ENCODE measurements at regions not wholly inside any gene's neighbourhood (a gene's known extent, or its start where the extent isn't known, plus 50 kb on each side); places are given as distances from the start of the nearest gene placed in this dataset.

DNA sequence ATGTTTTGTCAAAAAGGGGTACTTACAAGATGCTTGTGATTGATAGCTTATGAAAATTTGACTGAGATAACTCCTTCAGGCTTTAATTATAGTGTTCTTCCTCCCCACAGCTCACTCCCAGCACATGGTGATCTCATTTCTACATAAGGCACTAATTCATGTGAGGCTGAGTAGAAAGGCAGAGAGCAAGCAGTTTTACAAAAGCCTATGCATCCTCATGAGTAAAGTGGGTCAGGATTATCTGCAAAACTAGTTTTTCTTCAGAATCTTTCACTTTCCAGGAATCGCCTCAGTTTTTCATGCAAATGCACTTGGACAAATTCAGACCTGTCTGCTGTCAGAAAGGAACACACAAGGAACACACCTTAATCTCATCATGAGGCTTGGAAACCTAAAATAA, 92.1 kb upstream of the FBN2 start:
- WGBS (ENCODE audit: missing lambda C conversion rate): 45% methylated on average over 1 of the region's 1 CpG
- no peak overlapping the region for H3K4me2 ChIP-seq
- ChIA-PET CTCF (no interaction called here), POLR2A (no interaction called here)
- DNase-seq (ENCODE audit: low read depth in 1 of 2, low spot score in 1 of 2) (no peak), ATAC-seq (no peak), FAIRE-seq (no peak)
- H3K9me3 ChIP-seq: no peaks in the 10 kb centered on the region
- no peak for TF ChIP-seq FOSB (CRISPR knock-in tag; IDR thresholded peaks at IDR 0.05)
- TF ChIP-seq RCOR1 (IDR thresholded peaks at IDR 0.05; ENCODE audit: low read depth, low read length): no peak
- no peak for TF ChIP-seq HOXB5 (CRISPR knock-in tag; IDR thresholded peaks at IDR 0.05)
- no peak for TF ChIP-seq SMC3 (IDR thresholded peaks at IDR 0.05)
- TF ChIP-seq GATA3 (IDR thresholded peaks at IDR 0.05; ENCODE audit: borderline replicate concordance): no peak
- TF ChIP-seq, protein P1, sequence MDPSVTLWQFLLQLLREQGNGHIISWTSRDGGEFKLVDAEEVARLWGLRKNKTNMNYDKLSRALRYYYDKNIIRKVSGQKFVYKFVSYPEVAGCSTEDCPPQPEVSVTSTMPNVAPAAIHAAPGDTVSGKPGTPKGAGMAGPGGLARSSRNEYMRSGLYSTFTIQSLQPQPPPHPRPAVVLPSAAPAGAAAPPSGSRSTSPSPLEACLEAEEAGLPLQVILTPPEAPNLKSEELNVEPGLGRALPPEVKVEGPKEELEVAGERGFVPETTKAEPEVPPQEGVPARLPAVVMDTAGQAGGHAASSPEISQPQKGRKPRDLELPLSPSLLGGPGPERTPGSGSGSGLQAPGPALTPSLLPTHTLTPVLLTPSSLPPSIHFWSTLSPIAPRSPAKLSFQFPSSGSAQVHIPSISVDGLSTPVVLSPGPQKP (IDR thresholded peaks at IDR 0.05; ENCODE audit: low read depth, low read length): no peak
- no peak for TF ChIP-seq KDM5A (IDR thresholded peaks at IDR 0.05)
- TF ChIP-seq ZSCAN20 (CRISPR knock-in tag; IDR thresholded peaks at IDR 0.05): no peak
- no peak for TF ChIP-seq POLR2AphosphoS2 (conservative IDR thresholded peaks at IDR 0.05; ENCODE audit: low read length)
- TF ChIP-seq, protein P2, sequence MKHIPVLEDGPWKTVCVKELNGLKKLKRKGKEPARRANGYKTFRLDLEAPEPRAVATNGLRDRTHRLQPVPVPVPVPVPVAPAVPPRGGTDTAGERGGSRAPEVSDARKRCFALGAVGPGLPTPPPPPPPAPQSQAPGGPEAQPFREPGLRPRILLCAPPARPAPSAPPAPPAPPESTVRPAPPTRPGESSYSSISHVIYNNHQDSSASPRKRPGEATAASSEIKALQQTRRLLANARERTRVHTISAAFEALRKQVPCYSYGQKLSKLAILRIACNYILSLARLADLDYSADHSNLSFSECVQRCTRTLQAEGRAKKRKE (CRISPR knock-in tag; IDR thresholded peaks at IDR 0.05; ENCODE audit: low read depth): no peak
- no peak for TF ChIP-seq CHD4 (IDR thresholded peaks at IDR 0.05; ENCODE audit: borderline replicate concordance)
- TF ChIP-seq, protein P3, sequence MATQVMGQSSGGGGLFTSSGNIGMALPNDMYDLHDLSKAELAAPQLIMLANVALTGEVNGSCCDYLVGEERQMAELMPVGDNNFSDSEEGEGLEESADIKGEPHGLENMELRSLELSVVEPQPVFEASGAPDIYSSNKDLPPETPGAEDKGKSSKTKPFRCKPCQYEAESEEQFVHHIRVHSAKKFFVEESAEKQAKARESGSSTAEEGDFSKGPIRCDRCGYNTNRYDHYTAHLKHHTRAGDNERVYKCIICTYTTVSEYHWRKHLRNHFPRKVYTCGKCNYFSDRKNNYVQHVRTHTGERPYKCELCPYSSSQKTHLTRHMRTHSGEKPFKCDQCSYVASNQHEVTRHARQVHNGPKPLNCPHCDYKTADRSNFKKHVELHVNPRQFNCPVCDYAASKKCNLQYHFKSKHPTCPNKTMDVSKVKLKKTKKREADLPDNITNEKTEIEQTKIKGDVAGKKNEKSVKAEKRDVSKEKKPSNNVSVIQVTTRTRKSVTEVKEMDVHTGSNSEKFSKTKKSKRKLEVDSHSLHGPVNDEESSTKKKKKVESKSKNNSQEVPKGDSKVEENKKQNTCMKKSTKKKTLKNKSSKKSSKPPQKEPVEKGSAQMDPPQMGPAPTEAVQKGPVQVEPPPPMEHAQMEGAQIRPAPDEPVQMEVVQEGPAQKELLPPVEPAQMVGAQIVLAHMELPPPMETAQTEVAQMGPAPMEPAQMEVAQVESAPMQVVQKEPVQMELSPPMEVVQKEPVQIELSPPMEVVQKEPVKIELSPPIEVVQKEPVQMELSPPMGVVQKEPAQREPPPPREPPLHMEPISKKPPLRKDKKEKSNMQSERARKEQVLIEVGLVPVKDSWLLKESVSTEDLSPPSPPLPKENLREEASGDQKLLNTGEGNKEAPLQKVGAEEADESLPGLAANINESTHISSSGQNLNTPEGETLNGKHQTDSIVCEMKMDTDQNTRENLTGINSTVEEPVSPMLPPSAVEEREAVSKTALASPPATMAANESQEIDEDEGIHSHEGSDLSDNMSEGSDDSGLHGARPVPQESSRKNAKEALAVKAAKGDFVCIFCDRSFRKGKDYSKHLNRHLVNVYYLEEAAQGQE (IDR thresholded peaks at IDR 0.05): no peak
- no peak overlapping the region for H3K27ac ChIP-seq
- no peaks in the 10 kb centered on the region for H3K4me1 ChIP-seq
- no peak overlapping the region for H3K4me3 ChIP-seq

DNA sequence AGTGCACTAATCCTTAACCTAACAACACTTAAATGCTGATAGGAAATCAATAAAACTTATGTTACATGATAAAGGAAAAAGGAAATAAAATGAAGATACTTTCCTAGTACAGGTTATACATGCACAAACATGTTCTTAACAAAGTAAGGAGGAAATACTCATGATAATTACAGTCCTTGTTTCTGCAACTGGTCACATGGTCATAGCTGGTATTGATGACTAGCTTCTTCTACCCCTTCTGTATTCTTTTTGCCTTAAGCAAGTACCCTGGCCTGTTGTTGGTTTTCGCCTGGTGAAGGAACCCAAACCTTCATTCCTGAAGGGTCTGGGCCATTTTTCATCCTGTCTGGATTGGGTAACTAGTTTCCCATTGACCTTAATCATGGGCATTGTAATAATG, 93.7 kb upstream of the FBN2 start:
- no peak for FAIRE-seq
- POLR2A ChIA-PET: no interaction called here
- no peaks in the 10 kb centered on the region for H3K9me3 ChIP-seq
- no peak overlapping the region for H3K4me2 ChIP-seq
- no peak for ATAC-seq
- no peaks in the 10 kb centered on the region for H3K4me1 ChIP-seq
- no peak overlapping the region for H3K4me3 ChIP-seq
- CTCF ChIA-PET: interaction anchor here (1.4 kb wide), 1 partner anchor 47 kb away, joined by 3 read pairs; no protein-coding TSS in a partner anchor
- TF ChIP-seq MAFK (IDR thresholded peaks at IDR 0.05; ENCODE audit: partially characterized antibody): no peak
- TF ChIP-seq, protein P1 (IDR thresholded peaks at IDR 0.05; ENCODE audit: low read depth, low read length): no peak
- no peak for TF ChIP-seq ESRRA (IDR thresholded peaks at IDR 0.05; ENCODE audit: borderline replicate concordance, low read length)
- TF ChIP-seq JUN (IDR thresholded peaks at IDR 0.05): no peak
- TF ChIP-seq, protein P4, sequence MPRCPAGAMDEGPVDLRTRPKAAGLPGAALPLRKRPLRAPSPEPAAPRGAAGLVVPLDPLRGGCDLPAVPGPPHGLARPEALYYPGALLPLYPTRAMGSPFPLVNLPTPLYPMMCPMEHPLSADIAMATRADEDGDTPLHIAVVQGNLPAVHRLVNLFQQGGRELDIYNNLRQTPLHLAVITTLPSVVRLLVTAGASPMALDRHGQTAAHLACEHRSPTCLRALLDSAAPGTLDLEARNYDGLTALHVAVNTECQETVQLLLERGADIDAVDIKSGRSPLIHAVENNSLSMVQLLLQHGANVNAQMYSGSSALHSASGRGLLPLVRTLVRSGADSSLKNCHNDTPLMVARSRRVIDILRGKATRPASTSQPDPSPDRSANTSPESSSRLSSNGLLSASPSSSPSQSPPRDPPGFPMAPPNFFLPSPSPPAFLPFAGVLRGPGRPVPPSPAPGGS (IDR thresholded peaks at IDR 0.05): no peak
- TF ChIP-seq EHF (CRISPR knock-in tag; IDR thresholded peaks at IDR 0.05): no peak
- no peak for TF ChIP-seq KDM1A (IDR thresholded peaks at IDR 0.05; ENCODE audit: low read depth)
- TF ChIP-seq HOXB5 (CRISPR knock-in tag; IDR thresholded peaks at IDR 0.05): no peak
- TF ChIP-seq, protein P5, sequence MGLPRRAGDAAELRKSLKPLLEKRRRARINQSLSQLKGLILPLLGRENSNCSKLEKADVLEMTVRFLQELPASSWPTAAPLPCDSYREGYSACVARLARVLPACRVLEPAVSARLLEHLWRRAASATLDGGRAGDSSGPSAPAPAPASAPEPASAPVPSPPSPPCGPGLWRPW (IDR thresholded peaks at IDR 0.05): no peak
- TF ChIP-seq EP300 (IDR thresholded peaks at IDR 0.05): no peak
- TF ChIP-seq CHD2 (IDR thresholded peaks at IDR 0.05; ENCODE audit: low read length, partially characterized antibody): no peak
- TF ChIP-seq ZNF302 (CRISPR knock-in tag; IDR thresholded peaks at IDR 0.05): no peak
- no peak for TF ChIP-seq TP53 (CRISPR knock-in tag; IDR thresholded peaks at IDR 0.05)
- no peak for TF ChIP-seq ZC3H11A (IDR thresholded peaks at IDR 0.05)
- TF ChIP-seq, protein P3 (IDR thresholded peaks at IDR 0.05): no peak
- 71% methylated on average over 1 of the region's 1 CpG for WGBS (ENCODE audit: missing lambda C conversion rate)
- H3K27ac ChIP-seq: no peak overlapping the region
- DNase-seq (ENCODE audit: low read depth in 1 of 2, low spot score in 1 of 2): no peak
